Left lung (tissue), 4 donors: ENCODE measurements at regions not wholly inside any gene's neighbourhood (a gene's known extent, or its start where the extent isn't known, plus 50 kb on each side); places are given as distances from the start of the nearest gene placed in this dataset.

Source experiments
- ATAC-seq: fragments of 200-7000 bp; cut with Tn5 transposase; one replicate; pipeline ENCODE4 v1.9.1; 2020; ENCODE audit warnings: moderate library complexity
- DNase-seq, 4 donors: peaks; one replicate each; pipeline ENCODE4 v3.0.0-alpha.2; 2013 to 2020
- H3K27ac ChIP-seq, 2 donors: fragments of 200-600 bp; sonication (generic) in 1 of 2; one replicate each; pipeline versions ENCODE4 v1.5.0 to v1.8.0; 2020 to 2021
- H3K27me3 ChIP-seq, 2 donors: fragments of 200-600 bp; sonication (generic) in 1 of 2; one replicate each; pipeline versions ENCODE4 v1.5.0 to v1.8.0; 2020 to 2021
- H3K36me3 ChIP-seq, 2 donors: fragments of 200-600 bp; sonication (generic) in 1 of 2; one replicate each; pipeline versions ENCODE4 v1.5.0 to v1.8.0; 2020 to 2021
- H3K4me1 ChIP-seq, 2 donors: fragments of 200-600 bp; one replicate each; pipeline ENCODE4 v1.8.0; 2021
- H3K4me3 ChIP-seq, 2 donors: fragments of 200-600 bp; sonication (generic) in 1 of 2; one replicate each; pipeline versions ENCODE4 v1.5.0 to v1.8.0; 2020 to 2021; ENCODE audit warnings: mild to moderate bottlenecking in 1 of 2
- H3K9me3 ChIP-seq, 2 donors: fragments of 200-600 bp; sonication (generic) in 1 of 2; one replicate each; pipeline versions ENCODE4 v1.5.0 to v1.8.0; 2020 to 2021
- intact Hi-C, 2 donors: fragments of 100-400 bp; cut with DNase I; formaldehyde crosslinking; loops; one replicate each; pipeline versions ENCODE4 v1.11.2 to v1.14.2; 2022
- TF ChIP-seq, protein P1 (sequence below), 2 donors: fragments of 200-600 bp; sonication (generic) in 1 of 2; IDR thresholded peaks; one replicate each; pipeline versions ENCODE4 v1.5.0 to v1.8.0; 2021; ENCODE audit warnings: antibody characterized with exemption in 2 of 2
- donor health status: DM: no; HTN: yes; CAD: no.
- donor health status: DM: no; HTN: no; CAD: no.

DNA sequence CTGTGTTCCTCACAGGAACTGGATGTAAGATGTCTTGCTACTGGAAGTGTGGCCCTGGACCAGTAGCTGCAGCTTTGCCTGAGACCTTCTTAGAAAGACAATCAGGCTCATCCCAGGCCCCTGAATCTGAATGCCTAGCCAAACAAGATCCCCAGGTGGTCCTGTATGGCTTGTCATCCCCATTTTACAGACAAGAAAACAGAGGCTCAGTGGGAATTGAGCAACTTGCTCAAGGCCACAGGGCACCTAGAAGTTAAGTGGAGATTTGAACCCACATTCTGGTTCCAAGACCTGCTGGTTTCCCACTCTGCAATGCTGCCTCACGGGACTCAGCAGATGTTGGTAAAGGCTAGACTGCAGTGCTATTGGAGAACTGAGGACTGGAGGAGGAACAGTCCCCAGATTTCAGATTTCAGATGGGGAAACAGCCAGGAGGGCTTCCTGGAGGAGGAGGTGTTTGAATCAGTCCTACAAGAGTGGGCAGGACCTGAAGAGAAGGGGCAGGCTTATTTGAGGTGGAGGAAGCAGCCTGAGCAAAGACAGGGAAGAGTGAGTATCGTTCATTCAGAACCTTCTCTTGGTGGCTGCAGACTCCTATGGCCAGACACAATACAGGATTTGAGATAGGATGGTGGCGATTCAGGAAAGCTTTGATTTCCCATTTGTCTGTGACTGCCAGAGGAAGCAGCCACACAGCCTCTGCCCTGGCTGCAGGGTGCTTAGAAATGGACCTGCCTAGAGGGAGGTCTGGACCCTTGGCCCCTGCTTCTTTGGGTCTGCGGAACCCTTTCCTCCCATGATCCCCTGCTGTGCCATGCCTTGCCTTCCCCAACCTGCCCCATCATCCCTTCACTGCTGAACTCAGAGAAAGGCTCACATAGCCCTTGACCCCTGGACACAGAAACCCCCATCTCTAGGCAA, 233.4 kb upstream of the NLRP1 start:
- TF ChIP-seq, protein P1, sequence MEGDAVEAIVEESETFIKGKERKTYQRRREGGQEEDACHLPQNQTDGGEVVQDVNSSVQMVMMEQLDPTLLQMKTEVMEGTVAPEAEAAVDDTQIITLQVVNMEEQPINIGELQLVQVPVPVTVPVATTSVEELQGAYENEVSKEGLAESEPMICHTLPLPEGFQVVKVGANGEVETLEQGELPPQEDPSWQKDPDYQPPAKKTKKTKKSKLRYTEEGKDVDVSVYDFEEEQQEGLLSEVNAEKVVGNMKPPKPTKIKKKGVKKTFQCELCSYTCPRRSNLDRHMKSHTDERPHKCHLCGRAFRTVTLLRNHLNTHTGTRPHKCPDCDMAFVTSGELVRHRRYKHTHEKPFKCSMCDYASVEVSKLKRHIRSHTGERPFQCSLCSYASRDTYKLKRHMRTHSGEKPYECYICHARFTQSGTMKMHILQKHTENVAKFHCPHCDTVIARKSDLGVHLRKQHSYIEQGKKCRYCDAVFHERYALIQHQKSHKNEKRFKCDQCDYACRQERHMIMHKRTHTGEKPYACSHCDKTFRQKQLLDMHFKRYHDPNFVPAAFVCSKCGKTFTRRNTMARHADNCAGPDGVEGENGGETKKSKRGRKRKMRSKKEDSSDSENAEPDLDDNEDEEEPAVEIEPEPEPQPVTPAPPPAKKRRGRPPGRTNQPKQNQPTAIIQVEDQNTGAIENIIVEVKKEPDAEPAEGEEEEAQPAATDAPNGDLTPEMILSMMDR (IDR thresholded peaks at IDR 0.05), result no peak
- no peak overlapping the region for H3K27ac ChIP-seq
- ATAC-seq (no peak), DNase-seq (no peak)
- intact Hi-C loops, result no loop called here
- H3K4me3 ChIP-seq, result no peak overlapping the region
- no peaks in the 10 kb centered on the region for H3K4me1 ChIP-seq
- peaks cover 0 to 46% of the 10 kb centered on the region in 2 donors for H3K27me3 ChIP-seq
- H3K9me3 ChIP-seq, result no peaks in the 10 kb centered on the region
- no peaks in the 10 kb centered on the region for H3K36me3 ChIP-seq

DNA sequence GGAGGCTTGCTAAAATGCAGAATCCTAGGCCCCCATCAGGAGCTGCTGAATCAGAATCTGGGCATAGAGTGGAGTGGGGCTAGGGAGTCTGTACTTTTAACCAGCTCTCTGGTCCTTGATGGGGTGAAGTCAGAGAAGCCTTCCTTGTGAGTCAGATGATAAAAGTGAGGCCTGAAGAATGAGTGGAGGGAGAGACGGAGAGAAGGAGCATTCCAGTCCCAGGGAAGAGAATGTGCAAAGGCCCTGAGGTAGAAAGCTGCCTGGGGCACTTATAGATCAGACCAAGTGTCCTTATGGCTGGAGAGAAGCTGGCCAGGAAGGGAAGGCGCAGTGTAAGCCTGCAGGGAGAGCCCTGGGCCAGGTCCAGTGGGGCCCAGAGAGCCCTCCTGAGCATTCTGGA, 235.1 kb upstream of the NLRP1 start:
- Histone ChIP-seq H3K36me3 (no peaks in the 10 kb centered on the region), H3K4me1 (no peaks in the 10 kb centered on the region), H3K27me3 (peaks cover 0 to 42% of the 10 kb centered on the region in 2 donors), H3K9me3 (no peaks in the 10 kb centered on the region), H3K27ac (no peak overlapping the region), H3K4me3 (no peak overlapping the region)
- DNase-seq, result no peak
- TF ChIP-seq, protein P1 (IDR thresholded peaks at IDR 0.05), result no peak
- ATAC-seq, result no peak
- intact Hi-C loops, result no loop called here

DNA sequence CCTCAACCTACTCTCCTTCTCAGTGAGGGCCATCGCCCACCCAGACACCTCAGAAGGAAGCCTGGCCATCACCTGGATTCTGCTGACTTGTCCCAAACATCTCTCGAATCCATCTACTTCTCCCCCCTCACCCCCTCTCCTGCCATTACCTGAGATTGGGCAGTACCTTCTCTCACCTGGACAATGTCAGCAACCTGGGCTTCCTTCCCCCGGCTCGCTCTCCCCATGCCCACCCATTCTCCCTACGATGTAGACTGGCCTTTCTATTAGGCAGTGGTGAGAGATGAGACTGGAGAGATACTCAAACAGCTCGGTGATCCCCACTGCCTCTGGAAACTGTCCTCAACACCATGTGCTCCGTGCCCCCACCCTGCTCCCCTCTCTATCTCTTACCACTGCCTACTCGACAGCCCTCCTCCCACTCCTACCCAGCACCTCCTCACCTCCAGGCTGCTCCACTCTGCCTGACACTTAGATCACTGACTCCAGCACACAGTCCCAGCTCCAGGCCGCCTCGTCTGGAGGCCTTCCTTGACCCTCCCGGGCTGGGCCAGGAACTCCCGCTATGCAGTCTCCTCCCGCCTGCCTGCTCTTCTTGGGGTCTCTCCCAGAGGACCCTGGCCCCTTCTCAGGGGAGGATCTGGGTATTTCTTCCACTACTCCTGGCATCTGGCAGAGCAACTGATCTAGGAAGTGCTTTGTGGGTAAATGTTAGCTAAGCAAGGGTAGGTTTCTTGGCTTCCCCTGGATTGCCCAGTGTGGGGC, 235.8 kb upstream of the NLRP1 start:
- H3K27ac ChIP-seq, result no peak overlapping the region
- H3K4me3 ChIP-seq, result no peak overlapping the region
- H3K4me1 ChIP-seq, result no peaks in the 10 kb centered on the region
- H3K9me3 ChIP-seq, result no peaks in the 10 kb centered on the region
- DNase-seq (no peak), ATAC-seq (no peak)
- TF ChIP-seq, protein P1 (IDR thresholded peaks at IDR 0.05), result no peak
- H3K27me3 ChIP-seq, result peaks cover 0 to 43% of the 10 kb centered on the region in 2 donors
- intact Hi-C loops, result no loop called here
- H3K36me3 ChIP-seq, result no peaks in the 10 kb centered on the region

DNA sequence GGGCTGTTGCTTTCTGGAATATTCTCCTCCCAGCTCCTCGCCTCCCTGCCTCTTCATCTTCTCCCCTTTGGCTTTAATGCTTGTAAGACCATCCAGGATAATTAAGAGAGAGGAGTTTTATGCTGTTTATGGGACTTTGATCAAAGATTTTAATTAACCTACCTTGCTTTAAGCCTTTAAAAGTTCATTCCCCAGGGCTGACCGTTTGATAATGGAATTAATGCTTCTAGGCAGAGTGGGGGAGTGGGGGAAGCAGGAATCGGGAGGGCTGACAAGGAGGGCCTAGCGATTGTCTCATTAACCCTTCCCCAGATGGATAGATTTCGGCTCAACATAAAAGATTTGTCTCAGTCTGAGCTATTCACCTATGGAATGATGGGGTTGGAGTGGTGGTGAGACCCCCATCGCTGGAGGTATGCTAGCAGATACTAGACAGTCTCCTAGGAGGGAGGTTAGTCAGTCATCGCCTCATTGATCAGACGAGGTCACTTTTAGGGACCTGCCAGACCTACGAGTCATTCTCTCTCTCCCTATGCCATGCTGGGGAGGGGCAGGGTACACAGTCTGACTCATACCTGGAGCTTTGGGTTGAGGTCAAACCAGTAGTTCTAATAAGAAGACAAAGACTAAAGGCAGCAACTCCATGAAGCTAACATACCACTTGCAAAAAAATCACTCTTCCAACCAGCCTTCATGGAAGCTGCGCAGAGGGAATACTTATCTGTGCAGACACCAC, 236.6 kb upstream of the NLRP1 start:
- no peak for ATAC-seq
- intact Hi-C loops, result no loop called here
- Histone ChIP-seq H3K27ac (no peak overlapping the region), H3K4me3 (no peak overlapping the region), H3K36me3 (no peaks in the 10 kb centered on the region), H3K27me3 (peaks cover 0 to 41% of the 10 kb centered on the region in 2 donors), H3K4me1 (no peaks in the 10 kb centered on the region), H3K9me3 (no peaks in the 10 kb centered on the region)
- no peak for DNase-seq
- TF ChIP-seq, protein P1 (IDR thresholded peaks at IDR 0.05), result no peak
